HG03064 (cell line): ENCODE measurements at regions not wholly inside any gene's neighbourhood (a gene's known extent, or its start where the extent isn't known, plus 50 kb on each side); places are given as distances from the start of the nearest gene placed in this dataset.

Source experiments
- ATAC-seq: cut with Tn5 transposase; IDR thresholded peaks from one replicate; pipeline ENCODE4 v1.9.1; 2021; ENCODE audit warnings: low read depth; ENCODE audit not compliant: unreplicated experiment

DNA sequence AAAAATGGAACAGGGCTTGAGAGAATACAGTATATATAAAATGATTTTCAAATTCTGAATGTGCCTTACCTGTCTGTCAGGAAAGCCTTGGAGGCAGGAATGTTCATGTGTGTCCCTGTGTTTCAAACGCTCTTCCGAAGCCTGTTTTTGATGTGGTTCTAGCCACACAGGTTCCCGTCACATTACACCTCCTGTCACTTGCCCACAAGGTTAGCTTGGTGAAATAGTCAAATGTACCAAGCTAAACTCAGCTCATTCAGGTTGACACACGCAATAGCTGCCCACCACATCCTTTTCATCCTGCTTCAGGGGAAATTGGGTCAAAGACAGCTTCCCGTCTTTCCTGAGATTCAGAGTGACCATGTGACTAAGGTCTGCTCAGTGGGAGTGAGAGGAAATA lies 574.0 kb downstream of the EFNB2 start:
- no peak for ATAC-seq

- ATAC-seq, result no peak
These were observed 575.1 kb downstream of the EFNB2 start for GRCh38 chr13:105960326-105960725.

DNA sequence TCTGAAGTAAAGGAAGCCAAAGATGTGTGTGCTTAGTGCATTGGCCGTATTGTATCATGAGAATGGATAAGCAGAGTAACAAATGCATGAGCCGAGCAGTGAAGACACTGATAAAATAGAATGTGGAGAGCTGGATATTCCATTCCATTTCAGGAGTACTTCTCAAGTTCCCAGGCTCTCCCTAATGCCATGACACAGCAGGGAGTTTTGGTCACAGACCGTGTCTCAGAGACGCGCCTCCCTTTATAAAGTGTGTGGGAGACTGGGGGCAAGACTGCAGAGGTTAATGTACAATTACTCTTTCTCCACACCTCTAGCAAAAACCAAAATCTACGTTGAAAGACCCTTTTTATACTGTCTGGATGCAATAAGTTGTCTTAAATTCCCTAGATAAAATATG lies 575.6 kb downstream of the EFNB2 start:
- ATAC-seq, result no peak

GRCh38 chr13:105957769-105958438 lies 577.6 kb downstream of the EFNB2 start:
- no peak for ATAC-seq

- ATAC-seq, result no peak
These were observed 578.5 kb downstream of the EFNB2 start for GRCh38 chr13:105956921-105957320.

DNA sequence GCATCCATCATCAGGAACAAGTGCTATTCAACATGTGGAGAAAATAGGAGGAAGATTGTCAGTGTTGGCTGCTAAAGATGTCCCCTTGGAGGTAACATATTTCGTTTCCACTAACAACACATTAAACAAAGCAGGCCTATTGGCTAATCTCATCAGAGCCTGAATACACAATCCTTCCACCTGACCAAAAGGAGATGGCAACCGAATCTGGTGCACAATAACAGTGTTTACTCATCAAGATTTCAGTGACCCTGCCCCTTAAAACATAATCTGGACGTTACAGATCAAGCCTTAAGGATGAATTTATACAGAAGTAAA lies 582.5 kb downstream of the EFNB2 start:
- no peak for ATAC-seq

GRCh38 chr13:105952233-105952972 lies 583.1 kb downstream of the EFNB2 start:
- no peak for ATAC-seq

GRCh38 chr13:105948143-105948542 lies 587.3 kb downstream of the EFNB2 start:
- no peak for ATAC-seq

DNA sequence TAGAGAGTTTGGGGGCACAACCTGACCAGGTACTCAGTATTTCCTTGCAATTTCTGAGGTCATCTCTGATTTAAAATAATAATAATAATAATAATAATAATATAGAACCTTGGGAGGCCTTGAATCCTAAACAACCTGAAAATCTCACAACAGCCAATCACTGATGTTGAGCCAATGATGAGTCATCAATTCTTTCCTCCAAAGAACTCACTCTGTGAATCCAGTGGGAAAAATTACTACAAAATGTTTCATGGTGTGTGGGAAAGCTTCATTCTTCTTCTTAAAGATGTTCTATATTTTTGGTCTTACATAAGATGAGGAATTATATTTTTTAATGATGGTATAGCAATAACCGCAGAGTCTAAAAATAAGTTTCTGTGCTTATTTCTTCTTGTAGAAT lies 594.6 kb downstream of the EFNB2 start:
- ATAC-seq, result no peak

DNA sequence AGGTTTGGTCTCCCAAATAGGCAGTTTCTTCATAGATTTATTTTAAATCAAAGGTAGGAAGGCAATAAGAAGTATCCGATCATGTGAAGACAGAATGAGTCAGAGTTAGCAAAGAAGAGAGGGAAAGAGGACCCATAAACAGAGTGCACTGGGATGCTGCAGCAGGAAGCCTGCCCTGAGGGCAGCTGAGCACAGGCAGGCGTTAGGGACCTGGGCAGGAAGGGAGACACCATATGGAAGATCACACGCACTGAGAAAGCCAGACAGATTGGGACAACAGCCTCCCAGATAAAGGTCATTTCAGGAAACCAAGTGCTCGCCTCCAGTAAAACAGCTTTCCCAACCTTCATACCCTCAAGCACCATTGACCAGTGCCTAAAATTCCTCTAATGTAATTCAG lies 598.0 kb downstream of the EFNB2 start:
- no peak for ATAC-seq

- ATAC-seq, result no peak
These were observed 598.6 kb downstream of the EFNB2 start for GRCh38 chr13:105936816-105937215.

GRCh38 chr13:105929505-105929904 lies 606.0 kb downstream of the EFNB2 start:
- ATAC-seq, result no peak

GRCh38 chr13:105928901-105929300 lies 606.6 kb downstream of the EFNB2 start:
- no peak for ATAC-seq

DNA sequence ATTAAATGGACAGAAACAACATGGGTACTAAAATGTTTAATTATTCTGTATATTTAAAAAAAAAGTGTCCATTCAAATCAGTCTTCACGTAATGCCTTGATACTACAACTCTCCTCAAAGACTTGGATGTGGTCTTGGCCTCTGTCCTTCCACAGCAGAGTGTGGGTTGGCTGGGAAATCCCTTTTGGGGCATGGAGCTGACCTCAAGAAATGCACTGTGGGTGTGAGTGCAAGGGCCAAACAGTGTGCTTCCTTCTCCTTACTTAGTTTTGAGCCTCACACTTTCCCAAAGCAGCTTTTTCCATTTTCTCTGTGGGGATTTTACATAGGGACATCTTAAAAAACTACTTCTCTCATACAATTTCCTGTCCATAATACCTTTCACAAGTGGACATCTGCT lies 607.4 kb downstream of the EFNB2 start:
- no peak for ATAC-seq

DNA sequence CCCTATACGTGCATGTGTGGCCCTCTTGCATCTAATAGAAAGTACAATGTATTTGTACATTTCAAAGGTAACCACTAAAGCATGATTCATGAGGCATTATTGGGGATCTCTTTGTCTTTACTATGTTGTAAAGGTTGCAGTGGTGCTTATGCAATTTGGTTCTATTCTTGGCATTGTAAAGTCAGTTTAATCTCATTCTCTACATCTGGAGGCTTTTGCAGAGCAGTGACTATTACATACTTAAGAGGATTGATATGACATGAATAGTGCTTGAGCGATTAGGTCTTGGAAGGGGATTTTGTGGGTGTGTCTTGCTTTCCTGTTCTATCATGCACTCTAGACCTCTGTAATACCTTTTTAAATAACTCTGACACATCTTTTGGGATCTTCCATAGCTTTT lies 610.0 kb downstream of the EFNB2 start:
- no peak for ATAC-seq

- no peak for ATAC-seq
These were observed 613.8 kb downstream of the EFNB2 start for GRCh38 chr13:105921711-105922110.

DNA sequence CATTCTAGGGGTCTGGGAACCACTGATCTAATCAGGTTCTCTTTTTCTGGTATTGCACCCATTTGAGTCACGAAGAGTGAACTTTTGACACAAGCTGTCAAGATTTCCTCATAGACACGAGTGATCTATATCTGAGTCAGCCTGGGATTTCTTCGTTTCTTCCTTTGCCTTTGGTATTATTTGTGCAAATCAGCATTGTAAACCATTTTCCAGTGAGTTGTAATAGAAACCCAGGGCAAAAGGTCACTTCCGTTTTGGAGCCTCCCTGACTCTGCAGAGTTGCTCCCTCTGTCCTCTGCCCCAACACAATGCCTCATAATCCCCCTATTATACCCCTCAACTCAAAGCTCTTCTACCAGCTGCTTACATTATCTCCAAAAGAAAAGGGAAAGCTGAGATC lies 615.1 kb downstream of the EFNB2 start:
- no peak for ATAC-seq

GRCh38 chr13:105918842-105919741 lies 616.4 kb downstream of the EFNB2 start:
- no peak for ATAC-seq

GRCh38 chr13:105915146-105915850 lies 620.2 kb downstream of the EFNB2 start:
- no peak for ATAC-seq

DNA sequence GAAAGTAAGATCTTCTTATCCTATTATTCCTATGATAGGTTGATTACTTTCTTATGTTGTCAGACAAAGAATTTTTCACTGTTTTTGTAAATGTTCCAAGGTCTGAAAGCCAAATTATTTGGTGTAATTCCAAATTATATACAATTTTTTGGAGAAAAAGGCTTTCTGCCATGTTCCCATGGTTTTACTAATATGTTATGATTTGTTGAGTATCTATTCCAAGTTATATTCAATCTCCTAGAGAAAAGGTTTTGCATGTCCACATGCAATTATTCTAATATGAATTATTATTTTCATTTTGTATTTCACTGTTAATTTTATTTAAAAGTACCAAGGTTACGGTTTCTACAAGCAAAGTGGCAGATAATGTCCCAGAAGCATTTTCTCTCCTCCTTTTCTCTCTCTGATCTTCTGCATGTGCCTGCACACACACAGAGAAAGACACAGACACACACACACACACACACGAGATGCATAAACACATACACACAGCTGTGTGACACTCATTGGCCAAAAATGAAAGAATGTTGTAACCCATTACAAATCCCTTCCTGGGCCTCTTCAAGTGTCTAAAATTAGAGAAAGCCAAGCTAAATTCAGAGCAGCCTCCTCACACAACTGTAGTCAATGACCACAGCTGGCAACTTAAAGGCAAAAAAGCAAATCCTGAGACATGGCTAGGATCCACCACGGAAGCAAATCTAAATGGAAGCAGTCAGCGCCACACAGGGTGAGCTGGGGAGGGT lies 621.0 kb downstream of the EFNB2 start:
- ATAC-seq, result no peak
